ENCODE measurements at regions not wholly inside any gene's neighbourhood (a gene's known extent, or its start where the extent isn't known, plus 50 kb on each side); places are given as distances from the start of the nearest gene placed in this dataset.

GRCh38 chr3:135348690-135349089 is 553.6 kb downstream of the EPHB1 start:
- Histone ChIP-seq H3K4me1 (no peaks in the 10 kb centered on the region), H3K9me3 (no peaks in the 10 kb centered on the region), H3K27me3 (no peaks in the 10 kb centered on the region), H3K36me3 (no peaks in the 10 kb centered on the region), H3K4me3 (no peak overlapping the region), H3K27ac (no peak overlapping the region)
- intact Hi-C loops (cut with DNase I; ENCODE audit: low total_unique reads): no loop called here
- TF ChIP-seq CTCF (IDR thresholded peaks at IDR 0.05): no peak
- no peak for TF ChIP-seq POLR2A (IDR thresholded peaks at IDR 0.05)
- DNase-seq: no peak

- no peak for TF ChIP-seq POLR2A (IDR thresholded peaks at IDR 0.05)
- no peak for TF ChIP-seq CTCF (IDR thresholded peaks at IDR 0.05)
- Histone ChIP-seq H3K27me3 (no peaks in the 10 kb centered on the region), H3K4me3 (no peak overlapping the region), H3K9me3 (no peaks in the 10 kb centered on the region), H3K36me3 (no peaks in the 10 kb centered on the region), H3K27ac (no peak overlapping the region), H3K4me1 (no peaks in the 10 kb centered on the region)
- intact Hi-C loops (cut with DNase I; ENCODE audit: low total_unique reads): no loop called here
- no peak for DNase-seq
These were observed 554.3 kb downstream of the EPHB1 start for GRCh38 chr3:135349254-135349948.

GRCh38 chr3:135352213-135352612 is 557.2 kb downstream of the EPHB1 start:
- no peak overlapping the region for H3K27ac ChIP-seq
- intact Hi-C loops (cut with DNase I; ENCODE audit: low total_unique reads): no loop called here
- TF ChIP-seq CTCF (IDR thresholded peaks at IDR 0.05) (no peak), POLR2A (IDR thresholded peaks at IDR 0.05) (no peak)
- H3K27me3 ChIP-seq: no peaks in the 10 kb centered on the region
- DNase-seq: no peak
- H3K4me1 ChIP-seq: no peaks in the 10 kb centered on the region
- H3K36me3 ChIP-seq: no peaks in the 10 kb centered on the region
- H3K9me3 ChIP-seq: no peaks in the 10 kb centered on the region
- H3K4me3 ChIP-seq: no peak overlapping the region

DNA sequence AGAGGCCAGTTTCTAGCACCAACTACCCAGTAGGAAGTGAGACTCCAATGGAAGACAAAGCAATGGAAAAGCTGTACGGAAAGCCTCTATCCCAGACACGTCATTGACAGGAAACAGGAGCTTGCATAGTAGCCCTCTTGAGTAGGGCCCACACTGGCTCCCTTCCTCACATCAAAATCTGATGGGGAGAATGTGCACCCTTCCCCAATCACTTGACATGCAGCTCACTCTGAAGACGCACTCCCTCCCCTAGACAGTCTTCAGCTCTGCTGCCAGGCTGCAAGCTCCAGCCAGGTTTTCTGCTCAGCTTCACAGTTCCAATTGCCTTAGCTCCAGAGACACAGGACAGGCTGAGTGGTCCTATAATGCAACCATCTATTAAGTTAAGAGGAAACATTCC is 567.8 kb downstream of the EPHB1 start:
- Histone ChIP-seq H3K27me3 (no peaks in the 10 kb centered on the region), H3K9me3 (no peaks in the 10 kb centered on the region), H3K4me1 (no peaks in the 10 kb centered on the region), H3K36me3 (no peaks in the 10 kb centered on the region), H3K4me3 (no peak overlapping the region), H3K27ac (no peak overlapping the region)
- no peak for TF ChIP-seq POLR2A (IDR thresholded peaks at IDR 0.05)
- TF ChIP-seq CTCF (IDR thresholded peaks at IDR 0.05): no peak
- intact Hi-C loops (cut with DNase I; ENCODE audit: low total_unique reads): no loop called here
- DNase-seq: no peak

GRCh38 chr3:135364676-135365075 is 569.6 kb downstream of the EPHB1 start:
- intact Hi-C loops (cut with DNase I; ENCODE audit: low total_unique reads): no loop called here
- no peaks in the 10 kb centered on the region for H3K4me1 ChIP-seq

More at GRCh38 chr3:135364676-135365075, 569.6 kb downstream of the EPHB1 start:
- H3K27me3 ChIP-seq: no peaks in the 10 kb centered on the region
- no peak overlapping the region for H3K27ac ChIP-seq
- TF ChIP-seq CTCF (IDR thresholded peaks at IDR 0.05): no peak
- TF ChIP-seq POLR2A (IDR thresholded peaks at IDR 0.05): no peak
- no peak overlapping the region for H3K4me3 ChIP-seq
- DNase-seq: no peak
- H3K36me3 ChIP-seq: no peaks in the 10 kb centered on the region
- no peaks in the 10 kb centered on the region for H3K9me3 ChIP-seq

All from uterus (tissue), 3 donors.